HuH-7 (cell line): ENCODE measurements at regions not wholly inside any gene's neighbourhood (a gene's known extent, or its start where the extent isn't known, plus 50 kb on each side); places are given as distances from the start of the nearest gene placed in this dataset.

ENCODE experiments used
- DNase-seq: peaks from one replicate; pipeline ENCODE4 v3.0.0; 2011; ENCODE audit warnings: low spot score

GRCh38 chr3:87329065-87329464, 52.7 kb upstream of the POU1F1 start:
- no peak for DNase-seq
